ENCODE measurements at regions not wholly inside any gene's neighbourhood (a gene's known extent, or its start where the extent isn't known, plus 50 kb on each side); places are given as distances from the start of the nearest gene placed in this dataset.

- H3K27me3 Mint-ChIP-seq, result no peaks in the 10 kb centered on the region
- H3K36me3 Mint-ChIP-seq, result no peaks in the 10 kb centered on the region
- H3K4me3 Mint-ChIP-seq, result no peak overlapping the region
- H3K4me1 Mint-ChIP-seq, result no peaks in the 10 kb centered on the region
- no peaks in the 10 kb centered on the region for H3K9me3 Mint-ChIP-seq
- CTCF ChIA-PET, result no interaction called here
- no peak overlapping the region for H3K27ac Mint-ChIP-seq
- DNase-seq, result no peak
Measured at GRCh38 chr11:115030166-115030565, 351.8 kb downstream of the NXPE2 start.

DNA sequence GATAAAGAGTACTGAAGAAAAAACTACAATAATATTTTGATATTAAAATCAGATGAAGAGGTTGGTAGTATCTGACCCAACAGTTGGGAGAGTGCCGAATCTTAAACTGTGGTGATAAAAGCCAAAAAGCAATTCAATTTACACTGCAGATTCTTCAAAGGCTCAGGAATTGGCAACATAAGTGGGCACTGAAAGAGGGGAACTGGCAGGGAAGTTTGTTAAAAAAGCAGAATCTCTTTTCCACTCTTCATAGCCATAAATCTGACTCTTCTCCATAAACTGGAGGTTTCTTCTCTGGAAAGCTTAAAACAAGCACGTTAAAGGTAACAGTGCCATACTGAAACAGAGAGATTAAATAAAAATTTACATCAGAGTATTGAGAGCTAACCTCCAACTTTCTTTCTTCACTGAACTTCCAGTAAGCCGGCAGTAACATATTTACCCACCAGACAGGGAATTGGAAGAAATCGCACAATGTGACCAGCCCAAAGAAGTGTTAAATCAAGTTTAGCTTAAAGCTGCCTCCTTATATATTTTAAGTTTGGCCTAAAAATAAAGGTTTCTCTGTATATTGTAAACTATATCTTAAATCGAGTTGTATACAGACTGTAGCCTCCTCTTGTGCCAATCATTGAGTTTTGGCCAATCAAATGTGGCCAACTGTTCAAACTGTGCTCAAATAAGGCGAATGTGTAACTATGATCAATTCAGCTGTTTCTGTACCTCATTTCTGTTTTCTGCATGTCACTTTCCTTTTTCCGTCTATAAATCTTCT, 358.3 kb downstream of the NXPE2 start:
- H3K4me1 Mint-ChIP-seq, result no peaks in the 10 kb centered on the region

DNA sequence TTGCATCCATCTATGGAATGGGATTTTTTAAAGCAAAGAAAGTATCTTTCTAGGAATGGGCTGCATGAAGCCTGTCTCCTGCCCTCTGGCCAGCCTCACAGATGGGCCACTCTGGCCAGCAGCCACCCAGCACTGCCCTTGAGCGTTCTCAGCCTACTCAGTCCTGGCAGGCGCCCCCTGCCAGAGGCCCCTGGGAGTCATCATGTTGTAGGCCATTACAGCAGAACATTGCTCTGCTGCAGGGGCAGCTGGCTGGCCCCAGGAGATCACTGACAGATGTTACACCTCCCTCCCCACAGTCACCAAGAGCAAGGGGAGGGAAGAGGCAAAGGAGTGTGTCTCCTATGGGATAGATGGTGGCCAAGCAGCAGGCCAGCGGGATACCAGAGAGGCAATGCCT, 363.7 kb downstream of the NXPE2 start:
- CTCF ChIA-PET, result no interaction called here
- H3K4me3 Mint-ChIP-seq, result no peak overlapping the region
- no peak for DNase-seq
- no peaks in the 10 kb centered on the region for H3K9me3 Mint-ChIP-seq
- no peaks in the 10 kb centered on the region for H3K4me1 Mint-ChIP-seq
- no peaks in the 10 kb centered on the region for H3K27me3 Mint-ChIP-seq
- no peaks in the 10 kb centered on the region for H3K36me3 Mint-ChIP-seq
- H3K27ac Mint-ChIP-seq, result no peak overlapping the region

More for the DNA sequence above, 358.3 kb downstream of the NXPE2 start:
- DNase-seq, result no peak
- CTCF ChIA-PET, result no interaction called here
- no peak overlapping the region for H3K27ac Mint-ChIP-seq
- no peak overlapping the region for H3K4me3 Mint-ChIP-seq
- H3K27me3 Mint-ChIP-seq, result no peaks in the 10 kb centered on the region
- no peaks in the 10 kb centered on the region for H3K9me3 Mint-ChIP-seq
- H3K36me3 Mint-ChIP-seq, result no peaks in the 10 kb centered on the region

- no peak for DNase-seq
- Mint-ChIP-seq H3K27ac (no peak overlapping the region), H3K4me1 (no peaks in the 10 kb centered on the region), H3K27me3 (no peaks in the 10 kb centered on the region), H3K36me3 (no peaks in the 10 kb centered on the region), H3K9me3 (no peaks in the 10 kb centered on the region), H3K4me3 (no peak overlapping the region)
- CTCF ChIA-PET, result no interaction called here
Measured at GRCh38 chr11:115047631-115048030, 369.3 kb downstream of the NXPE2 start.

GRCh38 chr11:115049796-115050195, 371.5 kb downstream of the NXPE2 start:
- no peak overlapping the region for H3K27ac Mint-ChIP-seq
- no peak overlapping the region for H3K4me3 Mint-ChIP-seq
- no peak for DNase-seq
- no peaks in the 10 kb centered on the region for H3K4me1 Mint-ChIP-seq
- H3K36me3 Mint-ChIP-seq, result no peaks in the 10 kb centered on the region
- no peaks in the 10 kb centered on the region for H3K27me3 Mint-ChIP-seq
- CTCF ChIA-PET, result no interaction called here
- no peaks in the 10 kb centered on the region for H3K9me3 Mint-ChIP-seq

GRCh38 chr11:115050756-115051155, 372.4 kb downstream of the NXPE2 start:
- Mint-ChIP-seq H3K4me3 (no peak overlapping the region), H3K4me1 (no peaks in the 10 kb centered on the region), H3K27ac (no peak overlapping the region), H3K9me3 (no peaks in the 10 kb centered on the region), H3K27me3 (no peaks in the 10 kb centered on the region), H3K36me3 (no peaks in the 10 kb centered on the region)
- no peak for DNase-seq
- CTCF ChIA-PET, result no interaction called here

- H3K27me3 Mint-ChIP-seq, result no peaks in the 10 kb centered on the region
- H3K27ac Mint-ChIP-seq, result no peak overlapping the region
- no peaks in the 10 kb centered on the region for H3K36me3 Mint-ChIP-seq
- no peak for DNase-seq
- no peaks in the 10 kb centered on the region for H3K4me1 Mint-ChIP-seq
- H3K4me3 Mint-ChIP-seq, result no peak overlapping the region
- H3K9me3 Mint-ChIP-seq, result peaks cover 10% of the 10 kb centered on the region
- CTCF ChIA-PET, result no interaction called here
Measured at GRCh38 chr11:115051938-115052590, 373.7 kb downstream of the NXPE2 start.

DNA sequence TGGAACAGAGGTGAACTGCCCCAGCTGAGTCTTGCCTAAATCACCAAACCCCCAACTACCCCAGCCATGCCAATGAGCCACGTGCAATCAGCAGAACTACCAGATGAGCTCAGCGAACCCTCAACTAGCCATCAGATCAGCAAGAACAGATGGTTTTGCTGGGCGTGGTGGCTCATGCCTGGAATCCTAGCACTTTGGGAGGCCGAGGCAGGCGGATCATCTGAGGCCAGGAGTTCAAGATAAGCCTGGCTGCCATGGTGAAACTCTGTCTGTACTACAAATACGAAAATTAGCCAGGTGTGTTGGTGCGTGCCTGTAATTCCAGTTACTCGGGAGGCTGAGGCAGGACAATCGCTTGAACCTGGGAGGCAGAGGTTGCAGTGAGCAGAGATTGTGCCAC, 374.3 kb downstream of the NXPE2 start:
- DNase-seq, result no peak
- CTCF ChIA-PET, result no interaction called here
- H3K36me3 Mint-ChIP-seq, result no peaks in the 10 kb centered on the region
- H3K9me3 Mint-ChIP-seq, result peaks cover 12% of the 10 kb centered on the region
- H3K4me3 Mint-ChIP-seq, result no peak overlapping the region
- H3K27ac Mint-ChIP-seq, result no peak overlapping the region
- H3K4me1 Mint-ChIP-seq, result no peaks in the 10 kb centered on the region
- no peaks in the 10 kb centered on the region for H3K27me3 Mint-ChIP-seq

DNA sequence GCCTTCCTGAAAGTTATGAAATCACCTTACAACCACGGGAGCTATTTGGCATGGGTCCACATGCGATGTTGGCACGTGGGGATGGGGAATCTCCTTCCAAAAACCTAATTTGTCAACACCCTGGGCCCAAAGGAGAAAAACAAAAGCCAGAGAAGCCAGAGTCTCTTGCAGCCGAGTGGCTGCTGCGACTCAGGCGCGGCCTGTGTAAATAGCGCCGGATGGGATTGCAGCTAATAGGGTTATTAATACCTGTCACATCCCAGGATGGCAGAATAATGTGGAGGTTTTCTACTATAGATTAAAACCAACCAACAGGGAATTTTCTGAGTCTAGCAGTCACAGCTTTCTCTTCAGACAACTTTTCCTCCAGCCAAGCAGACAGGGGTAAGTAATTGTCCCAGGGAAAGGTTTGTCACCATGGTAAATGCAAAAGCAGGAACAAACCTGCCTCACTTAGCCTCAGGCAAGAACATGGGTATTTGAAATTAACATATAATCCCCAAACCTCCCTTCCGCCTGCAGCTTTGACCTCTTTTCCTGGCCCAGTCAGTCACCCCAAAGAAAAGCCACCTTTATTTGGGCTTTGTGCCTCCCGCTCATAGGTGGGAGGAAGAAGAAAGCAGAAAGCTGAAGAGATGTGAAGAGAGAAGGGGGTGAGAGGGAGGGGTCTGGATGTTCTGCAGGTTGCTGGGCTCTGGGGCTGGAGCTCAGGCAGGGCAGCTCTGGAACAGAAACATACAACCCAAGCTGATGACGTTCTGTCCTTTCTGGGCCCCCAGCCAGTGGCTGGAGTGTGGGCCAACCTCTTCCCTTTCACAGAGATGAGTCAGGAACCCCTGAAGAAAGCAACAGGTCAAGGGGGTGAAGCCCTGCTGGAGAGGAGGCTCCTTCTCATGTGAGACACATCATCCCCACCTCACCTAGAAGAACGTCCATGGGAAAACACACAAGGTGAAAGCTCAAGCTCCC, 376.5 kb downstream of the NXPE2 start:
- no peak overlapping the region for H3K4me3 Mint-ChIP-seq
- no peaks in the 10 kb centered on the region for H3K4me1 Mint-ChIP-seq
- peaks cover 12% of the 10 kb centered on the region for H3K9me3 Mint-ChIP-seq
- CTCF ChIA-PET, result no interaction called here
- H3K36me3 Mint-ChIP-seq, result no peaks in the 10 kb centered on the region
- DNase-seq, result no peak
- no peaks in the 10 kb centered on the region for H3K27me3 Mint-ChIP-seq
- H3K27ac Mint-ChIP-seq, result no peak overlapping the region

DNA sequence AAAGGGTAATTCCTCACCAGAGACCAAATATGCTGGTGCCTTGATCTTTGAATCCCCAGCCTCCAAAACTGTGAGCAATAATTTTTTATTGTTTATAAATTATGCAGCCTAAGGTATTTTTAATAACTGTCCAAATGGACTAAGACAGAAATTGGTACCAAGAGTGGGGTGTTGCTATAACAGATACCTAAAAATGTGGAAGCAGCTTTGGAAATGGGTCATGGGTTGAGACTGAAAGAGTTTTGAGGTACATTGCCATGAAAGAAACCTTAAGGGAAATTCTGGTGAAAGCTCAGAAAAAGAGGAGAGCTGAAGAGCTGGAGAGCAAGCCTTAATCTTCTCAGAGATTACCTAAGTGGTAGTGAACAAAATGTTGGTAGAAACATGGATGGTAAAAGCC, 378.2 kb downstream of the NXPE2 start:
- CTCF ChIA-PET, result no interaction called here
- no peaks in the 10 kb centered on the region for H3K27me3 Mint-ChIP-seq
- no peak overlapping the region for H3K4me3 Mint-ChIP-seq
- no peaks in the 10 kb centered on the region for H3K4me1 Mint-ChIP-seq
- no peak for DNase-seq
- H3K9me3 Mint-ChIP-seq, result peaks cover 12% of the 10 kb centered on the region
- no peaks in the 10 kb centered on the region for H3K36me3 Mint-ChIP-seq
- H3K27ac Mint-ChIP-seq, result no peak overlapping the region

GRCh38 chr11:115060840-115061239, 382.5 kb downstream of the NXPE2 start:
- H3K36me3 Mint-ChIP-seq, result no peaks in the 10 kb centered on the region
- CTCF ChIA-PET, result no interaction called here
- no peaks in the 10 kb centered on the region for H3K4me1 Mint-ChIP-seq
- DNase-seq, result no peak
- H3K27me3 Mint-ChIP-seq, result no peaks in the 10 kb centered on the region
- H3K9me3 Mint-ChIP-seq, result peaks cover 11% of the 10 kb centered on the region
- no peak overlapping the region for H3K4me3 Mint-ChIP-seq
- H3K27ac Mint-ChIP-seq, result no peak overlapping the region

DNA sequence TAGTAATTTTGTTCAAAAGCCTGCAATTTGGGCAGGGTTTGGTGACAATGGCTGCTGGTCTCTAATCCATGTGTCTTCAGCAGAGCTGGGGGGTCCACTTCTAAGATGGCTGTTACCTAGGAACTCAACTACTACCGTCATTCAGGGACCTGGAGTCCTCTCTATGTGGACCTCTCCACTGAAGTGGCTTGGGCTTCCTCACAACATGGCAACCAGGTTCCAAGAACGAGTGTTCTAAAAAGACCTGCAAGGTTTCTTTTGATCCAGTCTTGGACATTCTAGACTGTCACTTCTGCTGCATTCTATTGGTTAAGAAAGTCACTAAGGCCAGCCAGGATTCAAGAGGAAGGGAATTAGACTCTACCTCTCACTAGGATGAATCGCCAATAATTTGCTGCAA, 387.0 kb downstream of the NXPE2 start:
- Mint-ChIP-seq H3K27ac (no peak overlapping the region), H3K36me3 (no peaks in the 10 kb centered on the region), H3K4me1 (no peaks in the 10 kb centered on the region)

DNA sequence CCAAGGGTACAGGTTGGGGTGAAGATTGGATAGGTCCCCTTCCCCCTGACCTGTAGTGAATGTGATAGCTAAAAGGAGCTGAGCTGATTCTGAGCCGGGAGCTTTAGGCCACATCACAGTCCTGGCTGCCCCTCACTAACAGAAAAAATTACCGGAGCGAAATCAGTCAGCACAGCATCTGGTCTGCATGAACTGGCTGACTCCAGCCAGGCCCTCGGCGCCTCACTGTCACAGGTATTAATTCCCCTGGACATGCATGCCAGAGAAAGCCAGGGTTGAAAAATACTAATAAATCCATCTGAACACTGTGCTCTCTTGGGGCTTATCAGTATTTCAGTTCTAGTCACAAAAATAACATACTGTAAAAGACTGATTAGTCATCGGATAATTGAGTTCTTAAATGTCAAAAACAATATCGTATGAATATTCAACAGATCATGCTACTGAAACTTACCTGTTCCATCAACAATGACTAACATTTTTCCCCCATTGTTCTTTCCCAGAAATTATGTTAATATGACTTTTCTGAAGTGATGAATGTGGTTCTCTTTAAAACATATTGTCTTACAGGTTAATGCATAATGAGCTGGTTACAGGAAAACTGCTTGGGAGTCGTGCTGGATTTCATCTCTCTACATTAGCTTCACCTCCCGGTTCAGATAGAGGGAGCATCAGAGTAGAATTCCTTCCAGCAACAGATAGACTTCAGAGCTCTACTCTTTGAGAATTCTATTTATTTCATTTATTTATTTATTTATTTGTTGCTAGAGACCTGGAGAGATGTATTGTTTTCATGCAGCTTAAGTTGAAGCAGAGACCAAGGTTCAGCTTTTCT, 387.7 kb downstream of the NXPE2 start:
- CTCF ChIA-PET, result interaction anchor here (0.6 kb wide), 1 partner anchor 1559 kb away, joined by 3 read pairs; no protein-coding TSS in a partner anchor
- DNase-seq, result no peak
- peaks cover 4% of the 10 kb centered on the region for H3K9me3 Mint-ChIP-seq
- no peak overlapping the region for H3K4me3 Mint-ChIP-seq
- no peaks in the 10 kb centered on the region for H3K36me3 Mint-ChIP-seq
- no peaks in the 10 kb centered on the region for H3K27me3 Mint-ChIP-seq
- H3K27ac Mint-ChIP-seq, result no peak overlapping the region
- H3K4me1 Mint-ChIP-seq, result no peaks in the 10 kb centered on the region

More for the DNA sequence above, 387.0 kb downstream of the NXPE2 start:
- no peak for DNase-seq
- Mint-ChIP-seq H3K27me3 (no peaks in the 10 kb centered on the region), H3K9me3 (peaks cover 4% of the 10 kb centered on the region), H3K4me3 (no peak overlapping the region)
- CTCF ChIA-PET, result no interaction called here

- Mint-ChIP-seq H3K4me3 (no peak overlapping the region), H3K9me3 (peaks cover 4% of the 10 kb centered on the region), H3K27me3 (no peaks in the 10 kb centered on the region), H3K27ac (no peak overlapping the region), H3K36me3 (no peaks in the 10 kb centered on the region), H3K4me1 (no peaks in the 10 kb centered on the region)
- no peak for DNase-seq
- CTCF ChIA-PET, result no interaction called here
Measured at GRCh38 chr11:115067471-115067870, 389.1 kb downstream of the NXPE2 start.

All from activated naive CD4-positive, alpha-beta T cell treated with anti-CD3 and anti-CD28 coated beads, Interleukin-2, amount 10 ng/mL, durations not matched to agents 7 days and 5 days (primary cell).